SK-N-SH (cell line): ENCODE measurements at regions not wholly inside any gene's neighbourhood (a gene's known extent, or its start where the extent isn't known, plus 50 kb on each side); places are given as distances from the start of the nearest gene placed in this dataset.

ENCODE experiments used
- EP300 ChIP-seq, 2 experiments: IDR thresholded peaks; 2 replicates each; pipeline versions ENCODE4 v1.4.0 to v1.6.1; 2012; ENCODE audit warnings: borderline replicate concordance in 1 of 2, low read depth in 1 of 2, low read length in 1 of 2
- EZH2phosphoT487 ChIP-seq: fragments of 200-600 bp; sonication (generic); IDR thresholded peaks from 2 replicates; pipeline ENCODE4 v1.6.1; 2017; ENCODE audit warnings: low read depth, mixed run types, mild to moderate bottlenecking, antibody characterized with exemption, moderate library complexity, borderline replicate concordance
- GABPA ChIP-seq: IDR thresholded peaks from 2 replicates; pipeline ENCODE4 v1.4.0; 2012; ENCODE audit warnings: low read depth, mild to moderate bottlenecking
- IRF3 ChIP-seq: fragments of 150-350 bp; IDR thresholded peaks from 2 replicates; pipeline ENCODE4 v1.6.1; 2016; ENCODE audit warnings: mild to moderate bottlenecking, low read depth, low read length
- NRF1 ChIP-seq: IDR thresholded peaks from 2 replicates; pipeline ENCODE4 v1.6.1; 2012; ENCODE audit warnings: low read depth, mild to moderate bottlenecking, low read length
- POLR2AphosphoS5 ChIP-seq: IDR thresholded peaks from 2 replicates; pipeline ENCODE4 v1.6.1; 2012; ENCODE audit warnings: low read depth, low read length
- RFX5 ChIP-seq: IDR thresholded peaks from 2 replicates; pipeline ENCODE4 v1.6.1; 2012; ENCODE audit warnings: mild to moderate bottlenecking, improper control_type of control experiment, low read length
- RXRA ChIP-seq: IDR thresholded peaks from 2 replicates; pipeline ENCODE4 v1.4.0; 2012; ENCODE audit warnings: low read depth, mild to moderate bottlenecking, borderline replicate concordance
- TEAD4 ChIP-seq: IDR thresholded peaks from 2 replicates; pipeline ENCODE4 v1.4.0; 2012; ENCODE audit warnings: mild to moderate bottlenecking, borderline replicate concordance; ENCODE audit not compliant: insufficient read depth
- ZBTB33 ChIP-seq: IDR thresholded peaks from 2 replicates; pipeline ENCODE4 v1.4.0; 2012; ENCODE audit warnings: low read depth, borderline replicate concordance
- TF ChIP-seq, protein P1 (sequence below): fragments of 200-600 bp; sonication (generic); IDR thresholded peaks from 2 replicates; pipeline ENCODE4 v1.6.1; 2017; ENCODE audit warnings: antibody characterized with exemption, mild to moderate bottlenecking, moderate library complexity
- TF ChIP-seq, protein P2 (sequence below): fragments of 150-350 bp; IDR thresholded peaks from 2 replicates; pipeline ENCODE4 v1.6.1; 2017; ENCODE audit warnings: antibody characterized with exemption, low read length, low read depth, borderline replicate concordance

GRCh38 chr16:16815641-16816040, 436.7 kb downstream of the NPIPA7 start:
- TF ChIP-seq GABPA (no peak), ZBTB33 (no peak), IRF3 (no peak), EZH2phosphoT487 (no peak), EP300 (IDR thresholded peaks at IDR 0.05; ENCODE audit: borderline replicate concordance in 1 of 2, low read depth in 1 of 2, low read length in 1 of 2) (no peak), NRF1 (no peak), POLR2AphosphoS5 (no peak), TEAD4 (no peak), RXRA (no peak), RFX5 (no peak)
- TF ChIP-seq, protein P1, sequence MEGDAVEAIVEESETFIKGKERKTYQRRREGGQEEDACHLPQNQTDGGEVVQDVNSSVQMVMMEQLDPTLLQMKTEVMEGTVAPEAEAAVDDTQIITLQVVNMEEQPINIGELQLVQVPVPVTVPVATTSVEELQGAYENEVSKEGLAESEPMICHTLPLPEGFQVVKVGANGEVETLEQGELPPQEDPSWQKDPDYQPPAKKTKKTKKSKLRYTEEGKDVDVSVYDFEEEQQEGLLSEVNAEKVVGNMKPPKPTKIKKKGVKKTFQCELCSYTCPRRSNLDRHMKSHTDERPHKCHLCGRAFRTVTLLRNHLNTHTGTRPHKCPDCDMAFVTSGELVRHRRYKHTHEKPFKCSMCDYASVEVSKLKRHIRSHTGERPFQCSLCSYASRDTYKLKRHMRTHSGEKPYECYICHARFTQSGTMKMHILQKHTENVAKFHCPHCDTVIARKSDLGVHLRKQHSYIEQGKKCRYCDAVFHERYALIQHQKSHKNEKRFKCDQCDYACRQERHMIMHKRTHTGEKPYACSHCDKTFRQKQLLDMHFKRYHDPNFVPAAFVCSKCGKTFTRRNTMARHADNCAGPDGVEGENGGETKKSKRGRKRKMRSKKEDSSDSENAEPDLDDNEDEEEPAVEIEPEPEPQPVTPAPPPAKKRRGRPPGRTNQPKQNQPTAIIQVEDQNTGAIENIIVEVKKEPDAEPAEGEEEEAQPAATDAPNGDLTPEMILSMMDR = no peak
- TF ChIP-seq, protein P2, sequence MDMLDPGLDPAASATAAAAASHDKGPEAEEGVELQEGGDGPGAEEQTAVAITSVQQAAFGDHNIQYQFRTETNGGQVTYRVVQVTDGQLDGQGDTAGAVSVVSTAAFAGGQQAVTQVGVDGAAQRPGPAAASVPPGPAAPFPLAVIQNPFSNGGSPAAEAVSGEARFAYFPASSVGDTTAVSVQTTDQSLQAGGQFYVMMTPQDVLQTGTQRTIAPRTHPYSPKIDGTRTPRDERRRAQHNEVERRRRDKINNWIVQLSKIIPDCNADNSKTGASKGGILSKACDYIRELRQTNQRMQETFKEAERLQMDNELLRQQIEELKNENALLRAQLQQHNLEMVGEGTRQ = no peak
